ENCODE measurements at regions not wholly inside any gene's neighbourhood (a gene's known extent, or its start where the extent isn't known, plus 50 kb on each side); places are given as distances from the start of the nearest gene placed in this dataset.

DNA sequence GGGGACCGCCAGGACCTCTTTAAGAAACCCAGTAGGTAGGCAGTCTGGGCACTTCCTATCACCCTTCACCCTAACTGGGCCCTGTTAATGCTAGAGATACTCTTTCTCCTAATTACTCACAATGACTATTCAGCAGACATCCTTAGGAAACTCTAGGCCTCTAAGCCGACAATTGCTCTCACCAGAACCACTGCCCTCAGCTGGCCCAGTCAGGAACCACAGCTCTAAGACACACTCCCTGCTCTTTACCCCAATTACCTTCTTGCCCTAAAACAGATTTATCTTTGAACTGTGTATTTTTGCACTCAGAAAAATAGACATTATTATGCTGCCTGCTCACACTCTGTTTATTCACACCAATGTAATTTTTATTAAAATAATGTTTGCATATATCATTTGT lies 432.6 kb upstream of the SLC30A5 start:
- no peak for TF ChIP-seq HOXA7 (CRISPR knock-in tag; IDR thresholded peaks at IDR 0.05; ENCODE audit: borderline replicate concordance)
- no peak for TF ChIP-seq WT1 (tag by site-specific recombination; IDR thresholded peaks at IDR 0.05)
- no peak for TF ChIP-seq ZNF341 (tag by site-specific recombination; IDR thresholded peaks at IDR 0.05; ENCODE audit: low read depth)
- TF ChIP-seq, protein P1, sequence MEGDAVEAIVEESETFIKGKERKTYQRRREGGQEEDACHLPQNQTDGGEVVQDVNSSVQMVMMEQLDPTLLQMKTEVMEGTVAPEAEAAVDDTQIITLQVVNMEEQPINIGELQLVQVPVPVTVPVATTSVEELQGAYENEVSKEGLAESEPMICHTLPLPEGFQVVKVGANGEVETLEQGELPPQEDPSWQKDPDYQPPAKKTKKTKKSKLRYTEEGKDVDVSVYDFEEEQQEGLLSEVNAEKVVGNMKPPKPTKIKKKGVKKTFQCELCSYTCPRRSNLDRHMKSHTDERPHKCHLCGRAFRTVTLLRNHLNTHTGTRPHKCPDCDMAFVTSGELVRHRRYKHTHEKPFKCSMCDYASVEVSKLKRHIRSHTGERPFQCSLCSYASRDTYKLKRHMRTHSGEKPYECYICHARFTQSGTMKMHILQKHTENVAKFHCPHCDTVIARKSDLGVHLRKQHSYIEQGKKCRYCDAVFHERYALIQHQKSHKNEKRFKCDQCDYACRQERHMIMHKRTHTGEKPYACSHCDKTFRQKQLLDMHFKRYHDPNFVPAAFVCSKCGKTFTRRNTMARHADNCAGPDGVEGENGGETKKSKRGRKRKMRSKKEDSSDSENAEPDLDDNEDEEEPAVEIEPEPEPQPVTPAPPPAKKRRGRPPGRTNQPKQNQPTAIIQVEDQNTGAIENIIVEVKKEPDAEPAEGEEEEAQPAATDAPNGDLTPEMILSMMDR (tag by site-specific recombination; IDR thresholded peaks at IDR 0.05), result no peak
- TF ChIP-seq ZNF335 (tag by site-specific recombination; conservative IDR thresholded peaks at IDR 0.05), result no peak
- TF ChIP-seq ZSCAN16 (tag by site-specific recombination; IDR thresholded peaks at IDR 0.05), result no peak
- TF ChIP-seq ZNF416 (tag by site-specific recombination; IDR thresholded peaks at IDR 0.05), result no peak
- no peak for TF ChIP-seq ZNF239 (tag by site-specific recombination; IDR thresholded peaks at IDR 0.05)
- no peak for TF ChIP-seq ZNF510 (tag by site-specific recombination; IDR thresholded peaks at IDR 0.05; ENCODE audit: insufficient replicate concordance)
- TF ChIP-seq ZNF112 (tag by site-specific recombination; IDR thresholded peaks at IDR 0.05), result no peak
- TF ChIP-seq ZNF211 (tag by site-specific recombination; IDR thresholded peaks at IDR 0.05; ENCODE audit: low read depth), result no peak
